Vagina (tissue), 2 donors: ENCODE measurements at regions not wholly inside any gene's neighbourhood (a gene's known extent, or its start where the extent isn't known, plus 50 kb on each side); places are given as distances from the start of the nearest gene placed in this dataset.

ENCODE experiments used
- DNase-seq, 2 donors: peaks; one replicate each; pipeline ENCODE4 v3.0.0-alpha.2; 2017; ENCODE audit errors: extremely low spot score in 2 of 2
- H3K27ac ChIP-seq: fragments of 200-600 bp; sonication (generic); one replicate; pipeline ENCODE4 v1.5.1; 2019
- H3K27me3 ChIP-seq: fragments of 200-600 bp; sonication (generic); one replicate; pipeline ENCODE4 v1.5.1; 2019
- H3K36me3 ChIP-seq, 2 donors: fragments of 200-600 bp; sonication (generic); one replicate each; pipeline ENCODE4 v1.5.1; 2017 to 2019
- H3K4me1 ChIP-seq: fragments of 200-600 bp; sonication (generic); one replicate; pipeline ENCODE4 v1.5.1; 2019
- H3K4me3 ChIP-seq, 2 donors: fragments of 200-600 bp; sonication (generic); 1 replicate in 1 of 2; 2 replicates in 1 of 2; pipeline ENCODE4 v1.5.1; 2016 to 2019
- H3K9me3 ChIP-seq: fragments of 200-600 bp; sonication (generic); one replicate; pipeline ENCODE4 v1.5.1; 2019
- POLR2A ChIP-seq, 2 donors: fragments of 450-650 bp; IDR thresholded peaks; one replicate each; pipeline ENCODE4 v1.6.1; 2017; ENCODE audit warnings: antibody characterized with exemption in 2 of 2, mild to moderate bottlenecking in 2 of 2, moderate library complexity in 2 of 2
- POLR2AphosphoS5 ChIP-seq, 2 donors: sonication (generic); formaldehyde crosslinking; IDR thresholded peaks; one replicate each; pipeline ENCODE4 v1.9.0; 2017; ENCODE audit warnings: antibody characterized with exemption in 2 of 2, mild to moderate bottlenecking in 2 of 2, low read depth in 1 of 2; ENCODE audit not compliant: insufficient read depth in 1 of 2
- intact Hi-C: fragments of 100-400 bp; cut with DNase I; formaldehyde crosslinking; loops from one replicate; pipeline ENCODE4 v1.15.1; 2023
- TF ChIP-seq, protein P1 (sequence below), 3 experiments: fragments of 450-650 bp in 2 of 3; fragments of 200-600 bp in 1 of 3; sonication (generic) in 1 of 3; IDR thresholded peaks; one replicate each; pipeline ENCODE4 v1.5.1; 2017 to 2019; ENCODE audit warnings: antibody characterized with exemption in 3 of 3, mild to moderate bottlenecking in 2 of 3, moderate library complexity in 2 of 3

- DNase-seq: peak; percentile 49 to 61
- intact Hi-C loops: no loop called here
These were observed 118.6 kb upstream of the ZNF479 start for GRCh38 chr7:57250801-57251200.

GRCh38 chr7:57256637-57257375 is 124.6 kb upstream of the ZNF479 start:
- Histone ChIP-seq H3K36me3 (no peaks in the 10 kb centered on the region), H3K27ac (no peak overlapping the region), H3K4me3 (no peak overlapping the region), H3K9me3 (no peaks in the 10 kb centered on the region), H3K27me3 (no peaks in the 10 kb centered on the region), H3K4me1 (no peaks in the 10 kb centered on the region)
- TF ChIP-seq, protein P1, sequence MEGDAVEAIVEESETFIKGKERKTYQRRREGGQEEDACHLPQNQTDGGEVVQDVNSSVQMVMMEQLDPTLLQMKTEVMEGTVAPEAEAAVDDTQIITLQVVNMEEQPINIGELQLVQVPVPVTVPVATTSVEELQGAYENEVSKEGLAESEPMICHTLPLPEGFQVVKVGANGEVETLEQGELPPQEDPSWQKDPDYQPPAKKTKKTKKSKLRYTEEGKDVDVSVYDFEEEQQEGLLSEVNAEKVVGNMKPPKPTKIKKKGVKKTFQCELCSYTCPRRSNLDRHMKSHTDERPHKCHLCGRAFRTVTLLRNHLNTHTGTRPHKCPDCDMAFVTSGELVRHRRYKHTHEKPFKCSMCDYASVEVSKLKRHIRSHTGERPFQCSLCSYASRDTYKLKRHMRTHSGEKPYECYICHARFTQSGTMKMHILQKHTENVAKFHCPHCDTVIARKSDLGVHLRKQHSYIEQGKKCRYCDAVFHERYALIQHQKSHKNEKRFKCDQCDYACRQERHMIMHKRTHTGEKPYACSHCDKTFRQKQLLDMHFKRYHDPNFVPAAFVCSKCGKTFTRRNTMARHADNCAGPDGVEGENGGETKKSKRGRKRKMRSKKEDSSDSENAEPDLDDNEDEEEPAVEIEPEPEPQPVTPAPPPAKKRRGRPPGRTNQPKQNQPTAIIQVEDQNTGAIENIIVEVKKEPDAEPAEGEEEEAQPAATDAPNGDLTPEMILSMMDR (IDR thresholded peaks at IDR 0.05): no peak
- no peak for TF ChIP-seq POLR2AphosphoS5 (IDR thresholded peaks at IDR 0.05; ENCODE audit: insufficient read depth in 1 of 2, low read depth in 1 of 2)
- TF ChIP-seq POLR2A (IDR thresholded peaks at IDR 0.05): no peak
- intact Hi-C loops: no loop called here
- peak; percentile 65 to 79 for DNase-seq

More at GRCh38 chr7:57250801-57251200, 118.6 kb upstream of the ZNF479 start:
- Histone ChIP-seq H3K27me3 (no peaks in the 10 kb centered on the region), H3K36me3 (no peaks in the 10 kb centered on the region), H3K9me3 (no peaks in the 10 kb centered on the region), H3K4me3 (no peak overlapping the region), H3K4me1 (no peaks in the 10 kb centered on the region), H3K27ac (no peak overlapping the region)
- TF ChIP-seq POLR2A (IDR thresholded peaks at IDR 0.05) (no peak), POLR2AphosphoS5 (IDR thresholded peaks at IDR 0.05; ENCODE audit: insufficient read depth in 1 of 2, low read depth in 1 of 2) (no peak)
- TF ChIP-seq, protein P1 (IDR thresholded peaks at IDR 0.05): no peak

DNA sequence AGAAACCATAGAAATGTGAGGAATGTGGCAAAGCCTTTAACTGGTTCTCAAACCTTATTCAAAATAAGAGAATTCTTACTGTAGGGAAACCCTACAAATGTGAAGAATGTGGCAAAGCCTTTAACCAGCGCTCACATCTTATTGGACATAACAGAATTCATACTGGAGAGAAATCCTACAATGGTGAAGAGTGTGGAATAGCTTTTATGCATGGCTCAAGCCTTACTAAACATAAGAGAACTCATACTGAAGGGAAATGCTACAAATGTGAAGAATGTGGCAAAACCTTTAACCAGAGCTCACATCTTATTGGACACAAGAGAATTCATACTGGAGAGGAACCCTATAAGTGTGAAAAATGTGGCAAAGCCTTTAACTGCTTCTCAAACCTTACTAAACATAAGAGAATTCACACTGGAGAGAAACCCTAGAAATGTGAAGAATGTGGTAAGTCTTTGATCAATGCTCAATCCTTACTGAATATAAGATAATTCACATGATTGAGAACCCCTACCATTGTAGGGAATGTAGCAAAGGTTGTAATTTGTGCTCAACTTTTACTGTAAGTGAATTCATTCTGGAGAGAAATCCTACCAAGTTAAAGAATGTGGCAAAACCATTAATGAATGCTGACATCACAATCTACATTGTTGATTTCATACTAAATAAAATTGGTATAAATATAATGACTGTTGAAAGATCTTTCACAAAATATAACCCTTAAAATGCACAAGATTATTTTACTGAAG is 142.5 kb upstream of the ZNF479 start:
- TF ChIP-seq, protein P1 (IDR thresholded peaks at IDR 0.05): no peak
- TF ChIP-seq POLR2AphosphoS5 (IDR thresholded peaks at IDR 0.05; ENCODE audit: insufficient read depth in 1 of 2, low read depth in 1 of 2) (no peak), POLR2A (IDR thresholded peaks at IDR 0.05) (no peak)
- no peaks in the 10 kb centered on the region for H3K36me3 ChIP-seq
- H3K27me3 ChIP-seq: no peaks in the 10 kb centered on the region
- no peak overlapping the region for H3K4me3 ChIP-seq
- no peaks in the 10 kb centered on the region for H3K4me1 ChIP-seq
- intact Hi-C loops: no loop called here
- peaks cover 2% of the 10 kb centered on the region for H3K9me3 ChIP-seq
- DNase-seq: no peak
- H3K27ac ChIP-seq: no peak overlapping the region

DNA sequence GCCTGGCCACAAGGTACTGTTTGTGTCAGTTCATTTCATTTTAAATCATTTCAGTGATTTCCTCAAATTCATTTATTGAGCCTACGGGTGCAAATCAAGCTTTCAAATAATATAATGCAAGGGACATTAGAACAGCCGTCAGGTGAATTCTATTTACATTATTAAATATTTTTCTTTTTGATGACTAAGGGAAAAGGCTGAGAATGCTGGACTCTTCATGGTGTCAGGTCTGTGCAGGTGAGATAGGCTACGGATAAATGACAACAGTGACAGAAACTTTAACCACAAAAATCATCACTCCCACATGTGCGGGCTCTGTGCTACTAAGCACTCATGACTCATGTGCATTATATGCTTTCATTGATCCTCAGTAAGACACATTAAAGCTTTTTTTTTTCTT is 149.2 kb upstream of the ZNF716 start:
- no peak overlapping the region for H3K4me3 ChIP-seq
- intact Hi-C loops: no loop called here
- H3K36me3 ChIP-seq: no peaks in the 10 kb centered on the region
- no peak for DNase-seq
- H3K9me3 ChIP-seq: no peaks in the 10 kb centered on the region
- no peaks in the 10 kb centered on the region for H3K4me1 ChIP-seq
- no peaks in the 10 kb centered on the region for H3K27me3 ChIP-seq
- TF ChIP-seq, protein P1 (IDR thresholded peaks at IDR 0.05): no peak
- no peak for TF ChIP-seq POLR2A (IDR thresholded peaks at IDR 0.05)
- TF ChIP-seq POLR2AphosphoS5 (IDR thresholded peaks at IDR 0.05; ENCODE audit: insufficient read depth in 1 of 2, low read depth in 1 of 2): no peak
- no peak overlapping the region for H3K27ac ChIP-seq
